Ovary (tissue), 3 donors: ENCODE measurements at regions not wholly inside any gene's neighbourhood (a gene's known extent, or its start where the extent isn't known, plus 50 kb on each side); places are given as distances from the start of the nearest gene placed in this dataset.

Experiments
- EP300 ChIP-seq: sonication (generic); formaldehyde crosslinking; IDR thresholded peaks from one replicate; pipeline ENCODE4 v1.6.1; 2017; ENCODE audit warnings: antibody characterized with exemption
- POLR2A ChIP-seq: fragments of 450-650 bp; IDR thresholded peaks from one replicate; pipeline ENCODE4 v1.6.1; 2017; ENCODE audit warnings: antibody characterized with exemption, mild to moderate bottlenecking, moderate library complexity
- TF ChIP-seq, protein P1 (sequence below), 3 donors: fragments of 450-650 bp in 2 of 3; fragments of 200-600 bp in 1 of 3; IDR thresholded peaks; one replicate each; pipeline versions ENCODE4 v1.5.1 to v1.8.0; 2016 to 2022; ENCODE audit warnings: antibody characterized with exemption in 3 of 3, mild to moderate bottlenecking in 1 of 3
- donor health status: DM: no; HTN: no; CAD: no.

- TF ChIP-seq, protein P1, sequence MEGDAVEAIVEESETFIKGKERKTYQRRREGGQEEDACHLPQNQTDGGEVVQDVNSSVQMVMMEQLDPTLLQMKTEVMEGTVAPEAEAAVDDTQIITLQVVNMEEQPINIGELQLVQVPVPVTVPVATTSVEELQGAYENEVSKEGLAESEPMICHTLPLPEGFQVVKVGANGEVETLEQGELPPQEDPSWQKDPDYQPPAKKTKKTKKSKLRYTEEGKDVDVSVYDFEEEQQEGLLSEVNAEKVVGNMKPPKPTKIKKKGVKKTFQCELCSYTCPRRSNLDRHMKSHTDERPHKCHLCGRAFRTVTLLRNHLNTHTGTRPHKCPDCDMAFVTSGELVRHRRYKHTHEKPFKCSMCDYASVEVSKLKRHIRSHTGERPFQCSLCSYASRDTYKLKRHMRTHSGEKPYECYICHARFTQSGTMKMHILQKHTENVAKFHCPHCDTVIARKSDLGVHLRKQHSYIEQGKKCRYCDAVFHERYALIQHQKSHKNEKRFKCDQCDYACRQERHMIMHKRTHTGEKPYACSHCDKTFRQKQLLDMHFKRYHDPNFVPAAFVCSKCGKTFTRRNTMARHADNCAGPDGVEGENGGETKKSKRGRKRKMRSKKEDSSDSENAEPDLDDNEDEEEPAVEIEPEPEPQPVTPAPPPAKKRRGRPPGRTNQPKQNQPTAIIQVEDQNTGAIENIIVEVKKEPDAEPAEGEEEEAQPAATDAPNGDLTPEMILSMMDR (IDR thresholded peaks at IDR 0.05), result no peak
- no peak for TF ChIP-seq POLR2A
- TF ChIP-seq EP300, result no peak
Measured at GRCh38 chr4:175998782-175999181, 66.9 kb upstream of the WDR17 start.
